SK-N-DZ (cell line): ENCODE measurements at regions not wholly inside any gene's neighbourhood (a gene's known extent, or its start where the extent isn't known, plus 50 kb on each side); places are given as distances from the start of the nearest gene placed in this dataset.
A peak's percentile ranks its signal among the peaks of the same experiment; 100 is the strongest.
"Not testable (repeated sequence)": the region's sequence is repeated elsewhere in the genome, so short reads cannot be mapped to it uniquely, and the experiment has no call there.

Experiments used
- DNase-seq: peaks from one replicate; pipeline ENCODE4 v3.0.0-alpha.2; 2015; ENCODE audit warnings: low spot score

GRCh38 chr5:83889971-83890745 is 169.5 kb upstream of the HAPLN1 start:
- DNase-seq, result no peak

- no peak for DNase-seq
These were observed 157.5 kb upstream of the HAPLN1 start for GRCh38 chr5:83877911-83878706.

GRCh38 chr5:83871533-83872395 is 151.1 kb upstream of the HAPLN1 start:
- DNase-seq, result no peak

- DNase-seq, result no peak
These were observed 145.5 kb upstream of the HAPLN1 start for GRCh38 chr5:83866181-83866580.

- no peak for DNase-seq
These were observed 144.9 kb upstream of the HAPLN1 start for GRCh38 chr5:83865579-83865978.

DNA sequence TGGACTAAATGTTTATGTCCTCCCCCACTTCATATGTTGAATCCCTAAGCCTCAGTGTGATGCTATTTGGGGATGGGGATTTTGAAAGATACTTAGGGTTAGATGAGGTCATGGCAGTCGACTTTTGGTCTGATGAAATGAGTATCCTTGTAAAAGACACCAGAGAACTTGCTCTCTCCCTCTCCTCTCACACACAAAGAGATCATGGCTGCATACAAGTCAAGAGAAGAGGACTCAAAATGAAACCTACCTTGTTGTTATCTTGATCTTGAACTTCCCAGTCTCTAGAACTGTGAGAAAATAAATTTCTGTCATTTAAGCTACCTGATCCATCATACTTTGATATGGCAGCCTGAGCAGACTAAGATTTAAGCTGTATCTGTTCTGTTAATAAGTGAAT is 144.0 kb upstream of the HAPLN1 start:
- no peak for DNase-seq

GRCh38 chr5:83857341-83857740 is 136.7 kb upstream of the HAPLN1 start:
- no peak for DNase-seq

GRCh38 chr5:83856881-83857280 is 136.2 kb upstream of the HAPLN1 start:
- DNase-seq, result no peak

GRCh38 chr5:83850412-83850811 is 129.8 kb upstream of the HAPLN1 start:
- not testable (repeated sequence) for DNase-seq

- no peak for DNase-seq
These were observed 128.3 kb upstream of the HAPLN1 start for GRCh38 chr5:83848941-83849340.

GRCh38 chr5:83846624-83847350 is 126.1 kb upstream of the HAPLN1 start:
- DNase-seq, result peak; percentile 66

GRCh38 chr5:83844449-83845068 is 123.9 kb upstream of the HAPLN1 start:
- no peak for DNase-seq

DNA sequence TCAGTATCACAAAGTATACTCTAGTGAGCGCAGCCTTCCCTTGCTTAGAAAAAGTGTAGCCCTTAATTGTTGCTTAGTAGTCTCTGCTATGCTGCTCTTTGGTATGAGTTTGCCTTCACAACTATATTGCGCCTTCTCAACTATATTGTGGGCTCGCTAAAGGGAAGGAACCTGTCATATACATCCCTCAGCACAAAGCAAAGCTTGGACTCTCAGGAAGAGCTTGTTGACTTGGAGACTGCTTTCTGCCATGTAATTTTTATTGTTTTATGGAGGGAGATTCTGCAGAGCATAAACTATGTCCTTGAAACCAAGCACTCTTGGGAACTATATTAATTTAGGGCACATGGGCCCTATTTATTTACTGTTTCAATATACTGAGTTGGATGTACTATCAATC is 119.1 kb upstream of the HAPLN1 start:
- no peak for DNase-seq

GRCh38 chr5:83839256-83839655 is 118.6 kb upstream of the HAPLN1 start:
- DNase-seq, result no peak

GRCh38 chr5:83837265-83837907 is 116.7 kb upstream of the HAPLN1 start:
- DNase-seq, result no peak

- no peak for DNase-seq
These were observed 113.7 kb upstream of the HAPLN1 start for GRCh38 chr5:83834306-83834705.

GRCh38 chr5:83831834-83832233 is 111.2 kb upstream of the HAPLN1 start:
- no peak for DNase-seq

DNA sequence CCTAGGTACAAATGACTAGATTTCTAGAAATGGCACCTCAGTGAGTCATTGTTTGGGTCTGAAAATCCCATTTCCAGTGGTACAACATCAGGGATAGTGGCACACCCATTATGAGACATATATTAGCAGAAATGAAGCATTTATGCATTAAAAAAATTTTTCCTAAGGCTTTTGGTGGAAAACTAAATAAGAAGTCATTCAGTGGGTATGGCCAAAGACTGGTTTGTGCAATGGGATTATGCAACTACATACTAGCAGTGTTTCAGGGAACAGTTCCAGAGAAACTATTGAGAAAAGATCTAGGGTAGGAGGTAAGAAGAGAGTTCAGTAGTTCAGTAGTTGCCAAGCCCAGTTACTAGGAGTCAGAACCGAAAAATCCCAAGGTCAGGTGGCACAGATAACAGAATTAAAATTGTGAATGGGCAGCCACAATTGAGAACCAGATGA is 106.5 kb upstream of the HAPLN1 start:
- DNase-seq, result no peak

- no peak for DNase-seq
These were observed 96.9 kb upstream of the HAPLN1 start for GRCh38 chr5:83817591-83817990.

GRCh38 chr5:83815661-83816060 is 95.0 kb upstream of the HAPLN1 start:
- DNase-seq, result no peak
